Ectodermal cell (in vitro differentiated cells): ENCODE measurements at regions not wholly inside any gene's neighbourhood (a gene's known extent, or its start where the extent isn't known, plus 50 kb on each side); places are given as distances from the start of the nearest gene placed in this dataset.
"Not testable (repeated sequence)": the region's sequence is repeated elsewhere in the genome, so short reads cannot be mapped to it uniquely, and the experiment has no call there.

Experiments used
- H3K27ac ChIP-seq: 2 replicates; pipeline ENCODE4 v1.7.0; 2013; ENCODE audit warnings: mild to moderate bottlenecking, low read depth, low read length; ENCODE audit not compliant: insufficient read depth, poor library complexity, severe bottlenecking
- H3K27me3 ChIP-seq: 2 replicates; pipeline ENCODE4 v1.7.0; 2013; ENCODE audit warnings: mild to moderate bottlenecking, low read length; ENCODE audit not compliant: insufficient read depth, control insufficient read depth, poor library complexity, severe bottlenecking
- H3K36me3 ChIP-seq: one replicate; pipeline ENCODE4 v1.7.0; 2013; ENCODE audit warnings: low read length; ENCODE audit not compliant: control insufficient read depth, insufficient read depth
- H3K4me1 ChIP-seq: one replicate; pipeline ENCODE4 v1.7.0; 2013; ENCODE audit warnings: low read length; ENCODE audit not compliant: control insufficient read depth, insufficient read depth
- H3K4me3 ChIP-seq: 2 replicates; pipeline ENCODE4 v1.7.0; 2013; ENCODE audit warnings: low read depth, low read length, control low read depth; ENCODE audit not compliant: insufficient read depth
- H3K9me3 ChIP-seq: 2 replicates; pipeline ENCODE4 v1.7.0; 2013; ENCODE audit warnings: mild to moderate bottlenecking, low read length, moderate library complexity; ENCODE audit not compliant: control insufficient read depth
- WGBS, 2 experiments: methylation state at CpG; one replicate each; pipeline ENCODE4 v1.1.7; 2013; ENCODE audit warnings: missing lambda C conversion rate in 2 of 2; 5-methylcytosine and 5-hydroxymethylcytosine counted together

DNA sequence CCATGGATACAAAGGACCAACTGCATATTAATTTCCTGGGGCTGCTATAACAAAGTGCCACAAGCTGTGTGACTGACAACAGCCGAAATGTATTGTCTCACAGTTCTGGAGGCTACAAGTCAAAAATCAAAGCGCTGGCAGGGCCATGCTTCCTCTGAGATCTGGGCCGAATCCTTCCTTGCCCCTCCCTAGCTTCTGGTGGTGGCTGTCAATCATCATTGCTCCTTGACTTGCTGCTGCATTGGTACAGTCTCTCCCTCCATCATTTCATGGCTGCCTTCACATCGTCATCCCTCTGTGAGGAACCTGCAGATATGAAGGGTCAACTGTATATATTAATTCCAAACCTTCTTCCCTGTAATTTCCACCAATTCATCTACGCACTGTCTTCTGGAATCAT lies 118.3 kb downstream of the EXOC5 start:
- H3K27me3 ChIP-seq = no peaks in the 10 kb centered on the region
- 91 to 93% methylated on average over 5 of the region's 5 CpGs for WGBS, 2 experiments
- H3K36me3 ChIP-seq = no peaks in the 10 kb centered on the region
- no peak overlapping the region for H3K27ac ChIP-seq
- no peaks in the 10 kb centered on the region for H3K9me3 ChIP-seq
- no peak overlapping the region for H3K4me3 ChIP-seq
- H3K4me1 ChIP-seq = no peaks in the 10 kb centered on the region

GRCh38 chr14:57139173-57139572 lies 129.5 kb downstream of the EXOC5 start:
- H3K27me3 ChIP-seq = no peaks in the 10 kb centered on the region
- H3K9me3 ChIP-seq = no peaks in the 10 kb centered on the region
- H3K4me1 ChIP-seq = no peaks in the 10 kb centered on the region
- no peak overlapping the region for H3K4me3 ChIP-seq
- H3K27ac ChIP-seq = no peak overlapping the region
- H3K36me3 ChIP-seq = no peaks in the 10 kb centered on the region
- WGBS, 2 experiments = 96 to 97% methylated on average over 5 of the region's 5 CpGs

GRCh38 chr14:57136669-57137328 lies 131.9 kb downstream of the EXOC5 start:
- Histone ChIP-seq H3K9me3 (no peaks in the 10 kb centered on the region), H3K4me1 (no peaks in the 10 kb centered on the region), H3K4me3 (no peak overlapping the region), H3K27ac (no peak overlapping the region), H3K27me3 (no peaks in the 10 kb centered on the region), H3K36me3 (no peaks in the 10 kb centered on the region)
- WGBS, 2 experiments = 57 to 59% methylated on average over 10 of the region's 10 CpGs

DNA sequence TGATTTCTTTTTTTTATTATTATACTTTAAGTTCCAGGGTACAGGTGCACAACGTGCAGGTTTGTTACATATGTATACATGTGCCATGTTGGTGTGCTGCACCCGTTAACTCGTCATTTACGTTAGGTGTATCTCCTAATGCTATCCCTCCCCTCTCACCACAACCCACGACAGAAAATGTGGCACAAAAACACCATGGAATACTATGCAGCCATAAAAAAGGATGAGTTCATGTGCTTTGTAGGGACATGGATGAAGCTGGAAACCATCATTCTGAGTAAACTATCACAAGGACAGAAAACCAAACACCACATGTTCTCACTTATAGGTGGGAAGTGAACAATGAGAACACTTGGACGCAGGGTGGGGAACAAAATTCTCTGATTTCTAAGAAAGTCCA lies 140.9 kb downstream of the EXOC5 start:
- not testable (repeated sequence) for H3K27ac ChIP-seq, H3K9me3 ChIP-seq, H3K4me1 ChIP-seq, H3K27me3 ChIP-seq, H3K4me3 ChIP-seq, H3K36me3 ChIP-seq
- WGBS, 2 experiments = 88 to 94% methylated on average over 5 to 6 of the region's 6 CpGs

DNA sequence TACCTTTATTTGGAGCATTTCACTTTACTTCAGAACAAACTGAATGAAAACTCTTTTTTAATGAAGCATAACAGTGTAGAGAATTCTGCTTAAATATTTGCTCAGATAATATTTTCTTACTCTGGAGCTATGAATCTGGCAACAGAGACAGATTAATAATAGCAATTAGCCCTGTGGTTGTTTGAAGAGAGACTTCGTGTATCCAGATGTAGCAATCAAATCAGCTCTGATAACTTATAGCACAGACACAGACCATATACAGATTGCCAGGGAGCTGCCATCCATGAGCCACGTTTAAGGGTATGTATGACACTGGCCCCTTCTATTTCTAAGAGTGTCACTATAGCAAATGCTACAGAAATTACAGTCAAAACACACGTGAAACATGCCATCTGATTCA lies 146.6 kb downstream of the EXOC5 start:
- H3K27me3 ChIP-seq = no peaks in the 10 kb centered on the region
- 81 to 91% methylated on average over 3 of the region's 3 CpGs for WGBS, 2 experiments
- no peak overlapping the region for H3K27ac ChIP-seq
- H3K4me3 ChIP-seq = no peak overlapping the region
- H3K36me3 ChIP-seq = no peaks in the 10 kb centered on the region
- H3K9me3 ChIP-seq = no peaks in the 10 kb centered on the region
- no peaks in the 10 kb centered on the region for H3K4me1 ChIP-seq

- Histone ChIP-seq H3K27ac (peak overlapping the region; percentile 69), H3K4me3 (peak overlapping the region; percentile 13)
- H3K4me1 ChIP-seq, H3K9me3 ChIP-seq, H3K36me3 ChIP-seq, H3K27me3 ChIP-seq: not testable (repeated sequence)
- 60 to 64% methylated on average over 30 to 31 of the region's 32 CpGs for WGBS, 2 experiments
Observed at GRCh38 chr14:57112072-57112807, 156.5 kb downstream of the EXOC5 start.

GRCh38 chr14:57110411-57110810 lies 158.3 kb downstream of the EXOC5 start:
- not testable (repeated sequence) for H3K4me3 ChIP-seq, H3K36me3 ChIP-seq, H3K9me3 ChIP-seq, H3K27me3 ChIP-seq, H3K4me1 ChIP-seq, H3K27ac ChIP-seq
- 94 to 98% methylated on average over 4 of the region's 4 CpGs for WGBS, 2 experiments

DNA sequence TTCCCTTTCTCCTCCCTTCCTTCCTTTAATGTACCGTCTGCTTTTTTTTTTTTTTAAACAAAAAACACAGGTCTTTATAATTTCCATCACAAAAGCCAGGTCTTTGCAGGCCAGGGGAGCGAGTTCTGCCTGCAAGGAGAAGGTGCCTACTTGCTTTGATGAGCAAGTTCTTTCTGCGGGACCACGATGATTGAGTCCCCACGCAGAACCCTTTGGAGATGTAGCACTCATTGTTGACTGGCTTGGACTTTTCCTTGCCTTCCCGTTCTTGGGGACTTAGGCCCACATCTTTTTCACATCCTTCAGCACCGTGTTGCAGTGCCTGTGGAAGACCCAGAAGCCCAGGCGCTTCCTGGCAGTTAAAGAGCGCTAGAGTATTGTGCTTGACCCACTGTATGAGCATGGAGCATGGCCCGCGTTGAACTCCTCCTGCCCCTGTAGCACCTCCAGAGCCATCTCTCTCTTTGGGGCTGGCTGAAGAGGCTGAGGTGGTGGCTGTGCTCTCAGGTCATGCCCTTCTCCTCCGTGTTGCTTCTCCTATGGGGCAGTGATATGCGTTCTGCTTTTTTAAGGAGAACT lies 177.6 kb downstream of the EXOC5 start:
- WGBS, 2 experiments = 81 to 84% methylated on average over 13 of the region's 13 CpGs
- no peaks in the 10 kb centered on the region for H3K9me3 ChIP-seq
- no peaks in the 10 kb centered on the region for H3K4me1 ChIP-seq
- H3K4me3 ChIP-seq = no peak overlapping the region
- H3K27me3 ChIP-seq = no peaks in the 10 kb centered on the region
- no peak overlapping the region for H3K27ac ChIP-seq
- no peaks in the 10 kb centered on the region for H3K36me3 ChIP-seq

GRCh38 chr14:57089901-57090300 lies 178.8 kb downstream of the EXOC5 start:
- no peak overlapping the region for H3K4me3 ChIP-seq
- no peaks in the 10 kb centered on the region for H3K4me1 ChIP-seq
- WGBS, 2 experiments = 82 to 94% methylated on average over 2 of the region's 2 CpGs
- no peaks in the 10 kb centered on the region for H3K27me3 ChIP-seq
- no peaks in the 10 kb centered on the region for H3K36me3 ChIP-seq
- H3K9me3 ChIP-seq = no peaks in the 10 kb centered on the region
- H3K27ac ChIP-seq = no peak overlapping the region

DNA sequence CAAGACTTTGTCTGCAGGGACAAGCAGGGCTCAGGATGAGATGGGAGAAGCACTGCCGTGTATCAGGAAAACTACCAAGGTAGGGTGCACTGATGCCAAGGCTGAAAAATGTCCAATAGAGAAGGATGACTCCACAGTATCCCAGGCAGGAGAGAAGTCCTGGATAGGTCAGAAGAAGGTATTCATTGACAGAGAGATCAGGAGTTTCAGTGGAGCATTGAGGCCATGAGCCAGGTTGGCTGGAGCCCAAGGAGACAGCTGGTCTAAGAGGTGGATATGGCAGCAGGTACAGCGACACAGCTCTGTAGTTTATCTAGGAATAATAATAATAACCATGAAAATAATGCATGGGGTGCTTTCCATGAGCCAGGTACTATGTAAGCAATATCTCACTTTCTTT lies 180.9 kb downstream of the EXOC5 start:
- H3K4me1 ChIP-seq = no peaks in the 10 kb centered on the region
- 91 to 99% methylated on average over 2 of the region's 2 CpGs for WGBS, 2 experiments
- H3K27me3 ChIP-seq = no peaks in the 10 kb centered on the region
- no peaks in the 10 kb centered on the region for H3K9me3 ChIP-seq
- no peaks in the 10 kb centered on the region for H3K36me3 ChIP-seq
- H3K27ac ChIP-seq = no peak overlapping the region
- no peak overlapping the region for H3K4me3 ChIP-seq
